Mesenchymal stem cell (in vitro differentiated cells and primary cell): ENCODE measurements at regions not wholly inside any gene's neighbourhood (a gene's known extent, or its start where the extent isn't known, plus 50 kb on each side); places are given as distances from the start of the nearest gene placed in this dataset.

Experiments
- DNase-seq: peaks from one replicate; pipeline ENCODE4 v3.0.0-alpha.2; 2013
- H2AFZ ChIP-seq: one replicate; pipeline ENCODE4 v1.6.1; 2013; ENCODE audit warnings: low read depth, mild to moderate bottlenecking, control low read depth, inconsistent platforms, low read length, moderate library complexity
- H2AK5ac ChIP-seq: 2 replicates; pipeline ENCODE4 v1.6.1; 2013; ENCODE audit warnings: low read length, moderate library complexity, mild to moderate bottlenecking, inconsistent platforms; ENCODE audit not compliant: severe bottlenecking
- H2BK120ac ChIP-seq: one replicate; pipeline ENCODE4 v1.6.1; 2013; ENCODE audit warnings: low read depth, mild to moderate bottlenecking, inconsistent platforms, low read length, moderate library complexity
- H2BK12ac ChIP-seq, 2 experiments: one replicate each; pipeline ENCODE4 v1.6.1; 2013; ENCODE audit warnings: inconsistent platforms in 2 of 2, low read length in 2 of 2, mild to moderate bottlenecking in 2 of 2, moderate library complexity in 2 of 2, control low read depth in 1 of 2
- H2BK15ac ChIP-seq: one replicate; pipeline ENCODE4 v1.6.1; 2013; ENCODE audit warnings: mild to moderate bottlenecking, low read depth, inconsistent platforms; ENCODE audit not compliant: poor library complexity, severe bottlenecking
- H2BK5ac ChIP-seq: 2 replicates; pipeline ENCODE4 v1.6.1; 2013; ENCODE audit warnings: low read depth, mild to moderate bottlenecking, low read length, control low read depth, inconsistent platforms; ENCODE audit not compliant: poor library complexity, severe bottlenecking
- H3K14ac ChIP-seq, 2 experiments: one replicate each; pipeline ENCODE4 v1.6.1; 2013; ENCODE audit warnings: inconsistent platforms in 2 of 2, low read length in 2 of 2, control low read depth in 1 of 2, mild to moderate bottlenecking in 1 of 2, moderate library complexity in 1 of 2
- H3K18ac ChIP-seq, 2 experiments: one replicate each; pipeline ENCODE4 v1.6.1; 2013; ENCODE audit warnings: inconsistent platforms in 2 of 2, low read length in 2 of 2, control low read depth in 1 of 2, low read depth in 1 of 2, mild to moderate bottlenecking in 1 of 2
- H3K23ac ChIP-seq, 2 experiments: one replicate each; pipeline ENCODE4 v1.6.1; 2013; ENCODE audit warnings: inconsistent platforms in 2 of 2, low read length in 2 of 2, mild to moderate bottlenecking in 2 of 2, moderate library complexity in 2 of 2, control low read depth in 1 of 2
- H3K27ac ChIP-seq: 2 replicates; pipeline ENCODE4 v1.5.1; 2013; ENCODE audit warnings: mild to moderate bottlenecking, moderate library complexity, low read length, control low read depth, inconsistent platforms; ENCODE audit not compliant: poor library complexity, severe bottlenecking
- H3K27me3 ChIP-seq, 2 experiments: 2 replicates each; pipeline versions ENCODE4 v1.6.1 to v1.7.0; 2013; ENCODE audit warnings: low read length in 2 of 2, mild to moderate bottlenecking in 2 of 2, moderate library complexity in 2 of 2, control low read depth in 1 of 2, inconsistent platforms in 1 of 2; ENCODE audit not compliant: control insufficient read depth in 1 of 2, insufficient read depth in 1 of 2
- H3K36me3 ChIP-seq, 2 experiments: 2 replicates each; pipeline versions ENCODE4 v1.6.1 to v1.7.0; 2013; ENCODE audit warnings: low read length in 2 of 2, control low read depth in 1 of 2, inconsistent platforms in 1 of 2, low read depth in 1 of 2, mild to moderate bottlenecking in 1 of 2; ENCODE audit not compliant: insufficient read depth in 2 of 2, control insufficient read depth in 1 of 2
- H3K4ac ChIP-seq, 2 experiments: one replicate each; pipeline ENCODE4 v1.6.1; 2013; ENCODE audit warnings: inconsistent platforms in 2 of 2, low read length in 2 of 2, mild to moderate bottlenecking in 2 of 2, moderate library complexity in 2 of 2, control low read depth in 1 of 2, low read depth in 1 of 2
- H3K4me1 ChIP-seq: 2 replicates; pipeline ENCODE4 v1.6.1; 2013; ENCODE audit warnings: low read depth, low read length, control low read depth; ENCODE audit not compliant: control insufficient read depth, insufficient read depth
- H3K4me2 ChIP-seq: 2 replicates; pipeline ENCODE4 v1.6.1; 2013; ENCODE audit warnings: low read length, mild to moderate bottlenecking, inconsistent platforms; ENCODE audit not compliant: poor library complexity, severe bottlenecking
- H3K4me3 ChIP-seq, 2 experiments: 2 replicates each; pipeline versions ENCODE4 v1.5.1 to v1.7.0; 2013; ENCODE audit warnings: low read length in 2 of 2, mild to moderate bottlenecking in 2 of 2, control low read depth in 1 of 2, low read depth in 1 of 2; ENCODE audit not compliant: insufficient read depth in 1 of 2
- H3K79me1 ChIP-seq: replicated peaks from 2 replicates; pipeline ENCODE4 v1.6.1; 2013; ENCODE audit warnings: mild to moderate bottlenecking, control low read depth, low read length, inconsistent platforms; ENCODE audit not compliant: poor library complexity, severe bottlenecking
- H3K9ac ChIP-seq: 2 replicates; pipeline ENCODE4 v1.7.0; 2013; ENCODE audit warnings: mild to moderate bottlenecking, low read length, moderate library complexity
- H3K9me3 ChIP-seq: 2 replicates; pipeline ENCODE4 v1.7.0; 2013; ENCODE audit warnings: mild to moderate bottlenecking, low read length; ENCODE audit not compliant: control insufficient read depth
- H4K8ac ChIP-seq: one replicate; pipeline ENCODE4 v1.6.1; 2013; ENCODE audit warnings: inconsistent platforms, mild to moderate bottlenecking, low read length, moderate library complexity
- H4K91ac ChIP-seq: one replicate; pipeline ENCODE4 v1.6.1; 2013; ENCODE audit warnings: mild to moderate bottlenecking, low read length, inconsistent platforms
- WGBS: methylation state at CpG from one replicate; pipeline ENCODE4 v1.1.7; 2013; ENCODE audit warnings: mixed read lengths; 5-methylcytosine and 5-hydroxymethylcytosine counted together

DNA sequence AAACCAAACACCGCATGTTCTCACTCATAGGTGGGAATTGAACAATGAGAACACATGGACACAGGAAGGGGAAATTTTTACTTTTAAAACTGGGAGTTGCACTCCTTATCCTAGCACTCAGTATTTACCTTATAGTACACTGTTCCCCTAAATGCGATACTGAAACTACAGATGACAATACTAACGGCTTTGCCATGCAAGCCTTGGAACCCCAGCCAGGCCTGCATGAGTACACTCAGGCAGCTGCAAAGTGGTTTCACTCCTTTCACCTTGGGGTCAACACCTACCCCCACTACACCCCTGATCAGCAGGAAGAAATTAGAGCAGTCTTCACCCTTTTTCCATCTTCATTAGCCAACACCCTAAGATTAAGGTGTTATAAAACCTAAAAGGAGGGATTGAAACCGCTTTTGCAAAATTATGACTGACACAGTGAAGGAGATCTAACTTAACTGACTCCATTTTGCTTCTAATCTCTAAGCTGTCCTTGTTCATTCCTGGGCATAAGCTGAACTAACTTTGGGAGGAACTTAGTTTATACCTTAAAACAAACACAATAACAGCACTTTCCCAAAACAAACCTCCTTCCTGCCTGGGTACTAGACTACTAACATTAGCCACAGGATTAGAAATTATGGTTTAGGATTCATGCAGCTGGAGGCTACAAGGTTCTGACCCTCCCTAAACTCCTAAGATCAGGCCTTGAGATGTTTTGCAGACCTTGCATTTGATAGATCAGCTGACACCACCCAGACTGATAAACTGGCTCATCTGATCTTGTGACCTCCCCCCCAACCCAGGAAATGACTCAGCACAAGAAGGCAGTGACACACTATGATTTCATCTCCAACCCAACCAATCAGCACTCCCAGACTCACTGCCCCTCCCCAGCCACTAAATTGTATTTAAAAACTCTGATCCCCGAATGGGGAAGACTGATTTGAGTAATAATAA, 452.1 kb upstream of the PPP2R3A start:
- peak overlapping the region; percentile 41 for H3K9ac ChIP-seq
- no peak overlapping the region for H2BK12ac ChIP-seq
- no peaks in the 10 kb centered on the region for H3K79me1 ChIP-seq
- no peak overlapping the region for H3K18ac ChIP-seq
- H3K4me3 ChIP-seq, result no peak overlapping the region
- peak; percentile 71 for DNase-seq
- no peak overlapping the region for H2BK5ac ChIP-seq
- no peak overlapping the region for H3K27ac ChIP-seq
- no peak overlapping the region for H4K8ac ChIP-seq
- H3K14ac ChIP-seq, result no peak overlapping the region
- H3K4me2 ChIP-seq, result no peak overlapping the region
- no peak overlapping the region for H3K23ac ChIP-seq
- no peak overlapping the region for H2AK5ac ChIP-seq
- no peaks in the 10 kb centered on the region for H3K27me3 ChIP-seq
- 92% methylated on average over 3 of the region's 5 CpGs for WGBS
- H4K91ac ChIP-seq, result no peak overlapping the region
- H3K4me1 ChIP-seq, result no peaks in the 10 kb centered on the region
- H2AFZ ChIP-seq, result peak overlapping the region; percentile 29
- no peak overlapping the region for H2BK120ac ChIP-seq
- H3K36me3 ChIP-seq, result no peaks in the 10 kb centered on the region
- peaks cover 9% of the 10 kb centered on the region for H3K9me3 ChIP-seq
- H2BK15ac ChIP-seq, result no peak overlapping the region
- no peak overlapping the region for H3K4ac ChIP-seq

DNA sequence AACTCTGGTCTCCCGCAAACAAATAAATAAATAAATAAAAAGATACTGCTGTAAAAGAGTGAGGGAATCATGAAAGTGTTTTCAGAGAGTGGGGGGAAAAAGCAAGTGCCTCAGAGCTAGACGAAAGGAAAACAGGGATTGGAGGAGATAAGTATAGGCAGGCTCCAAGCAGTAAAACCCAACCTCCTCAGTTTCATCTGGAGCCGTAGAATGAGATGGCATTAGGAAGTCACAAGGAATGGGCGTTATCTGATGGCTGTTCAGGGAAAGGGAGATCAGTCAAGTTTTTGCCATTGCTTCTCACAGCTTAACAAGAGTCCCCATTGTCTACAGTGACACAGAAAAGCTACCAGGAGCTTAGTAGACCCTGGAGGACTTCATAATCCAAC, 451.5 kb upstream of the PPP2R3A start:
- no peak overlapping the region for H2BK5ac ChIP-seq
- H3K23ac ChIP-seq, result no peak overlapping the region
- no peaks in the 10 kb centered on the region for H3K4me1 ChIP-seq
- 34% methylated on average over 3 of the region's 4 CpGs for WGBS
- H2BK15ac ChIP-seq, result no peak overlapping the region
- H3K27me3 ChIP-seq, result no peaks in the 10 kb centered on the region
- no peaks in the 10 kb centered on the region for H3K79me1 ChIP-seq
- no peak overlapping the region for H4K8ac ChIP-seq
- peak; percentile 46 for DNase-seq
- H3K9me3 ChIP-seq, result peaks cover 3% of the 10 kb centered on the region
- H3K4me2 ChIP-seq, result no peak overlapping the region
- no peak overlapping the region for H3K4ac ChIP-seq
- H3K9ac ChIP-seq, result peak overlapping the region; percentile 40
- H3K36me3 ChIP-seq, result no peaks in the 10 kb centered on the region
- H3K18ac ChIP-seq, result peak overlapping the region in 1 of 2 experiments; percentile 14
- H3K4me3 ChIP-seq, result no peak overlapping the region
- H2AFZ ChIP-seq, result no peak overlapping the region
- no peak overlapping the region for H4K91ac ChIP-seq
- no peak overlapping the region for H2AK5ac ChIP-seq
- H2BK120ac ChIP-seq, result no peak overlapping the region
- H3K14ac ChIP-seq, result no peak overlapping the region
- no peak overlapping the region for H2BK12ac ChIP-seq
- H3K27ac ChIP-seq, result no peak overlapping the region

DNA sequence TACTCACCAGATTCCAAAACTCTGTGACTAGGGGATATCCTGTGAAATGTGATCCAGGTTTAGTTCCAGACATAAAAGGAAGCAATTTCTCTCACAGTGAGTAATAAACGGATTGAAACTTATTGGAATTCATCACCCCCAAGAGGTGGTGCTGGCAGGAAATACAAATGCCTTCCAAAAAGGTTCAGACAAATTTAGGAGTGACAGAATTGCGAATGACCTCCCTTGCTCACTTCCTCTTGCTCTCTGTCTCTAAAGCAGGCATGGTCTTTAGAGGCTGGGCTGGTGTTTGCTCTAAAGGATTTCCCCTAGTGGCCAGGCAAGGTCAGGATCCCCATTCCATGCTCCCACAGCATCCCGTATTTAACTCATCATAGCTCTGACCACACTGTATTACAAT, 449.4 kb upstream of the PPP2R3A start:
- Histone ChIP-seq H4K91ac (no peak overlapping the region), H3K27me3 (no peaks in the 10 kb centered on the region), H2BK15ac (no peak overlapping the region), H4K8ac (no peak overlapping the region), H2BK120ac (no peak overlapping the region), H2AFZ (no peak overlapping the region), H3K4me3 (no peak overlapping the region), H2BK12ac (no peak overlapping the region), H3K4ac (no peak overlapping the region), H3K27ac (no peak overlapping the region), H3K23ac (no peak overlapping the region), H3K14ac (no peak overlapping the region), H3K9ac (no peak overlapping the region), H3K79me1 (no peaks in the 10 kb centered on the region), H3K4me2 (no peak overlapping the region), H2BK5ac (no peak overlapping the region), H2AK5ac (no peak overlapping the region), H3K18ac (no peak overlapping the region), H3K36me3 (no peaks in the 10 kb centered on the region), H3K9me3 (no peaks in the 10 kb centered on the region), H3K4me1 (no peaks in the 10 kb centered on the region)
- DNase-seq, result peak; percentile 2
- WGBS, result 28% methylated on average over 2 of the region's 3 CpGs

DNA sequence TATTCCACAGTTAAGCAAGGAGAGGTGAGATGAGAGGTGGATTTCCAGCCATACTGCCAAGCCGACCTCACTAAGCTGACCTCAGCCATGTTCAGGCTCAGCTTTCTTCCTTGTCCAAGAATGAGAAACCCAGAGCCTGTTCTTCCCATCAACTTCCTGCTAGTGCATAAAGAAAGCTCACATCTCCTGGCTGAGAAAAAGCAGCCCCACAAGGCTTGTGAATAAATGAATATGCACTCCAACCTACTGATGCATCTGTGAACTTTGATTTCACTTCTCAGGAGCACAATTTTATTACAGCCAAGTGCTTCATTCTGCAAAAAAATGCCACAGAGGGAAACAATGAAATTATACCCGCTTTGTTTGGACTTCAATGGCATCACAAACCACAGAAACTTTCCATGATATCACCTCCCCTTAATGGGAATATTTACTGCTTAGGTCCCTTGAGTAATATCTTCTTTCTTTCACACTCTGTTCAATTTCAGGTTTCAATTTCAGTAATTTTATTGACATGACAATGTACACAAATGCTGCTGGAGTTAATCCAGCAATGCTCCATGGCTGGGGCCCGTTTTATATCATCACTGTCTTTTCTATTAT, 437.0 kb upstream of the PPP2R3A start:
- no peak overlapping the region for H3K4me3 ChIP-seq
- no peak overlapping the region for H2AK5ac ChIP-seq
- 37% methylated on average over 3 of the region's 3 CpGs for WGBS
- H3K18ac ChIP-seq, result no peak overlapping the region
- H2BK120ac ChIP-seq, result no peak overlapping the region
- H4K8ac ChIP-seq, result no peak overlapping the region
- H2BK5ac ChIP-seq, result no peak overlapping the region
- no peak overlapping the region for H3K14ac ChIP-seq
- H2BK12ac ChIP-seq, result no peak overlapping the region
- H2AFZ ChIP-seq, result no peak overlapping the region
- no peaks in the 10 kb centered on the region for H3K4me1 ChIP-seq
- no peak for DNase-seq
- H3K36me3 ChIP-seq, result no peaks in the 10 kb centered on the region
- H3K79me1 ChIP-seq, result no peaks in the 10 kb centered on the region
- H3K9me3 ChIP-seq, result peaks cover 7% of the 10 kb centered on the region
- H4K91ac ChIP-seq, result no peak overlapping the region
- H3K4me2 ChIP-seq, result no peak overlapping the region
- H3K27ac ChIP-seq, result no peak overlapping the region
- H3K27me3 ChIP-seq, result no peaks in the 10 kb centered on the region
- H3K23ac ChIP-seq, result no peak overlapping the region
- H2BK15ac ChIP-seq, result no peak overlapping the region
- H3K9ac ChIP-seq, result no peak overlapping the region
- H3K4ac ChIP-seq, result no peak overlapping the region
